Fibroblast of lung (primary cell): ENCODE measurements at regions not wholly inside any gene's neighbourhood (a gene's known extent, or its start where the extent isn't known, plus 50 kb on each side); places are given as distances from the start of the nearest gene placed in this dataset.

Experiments
- DNase-seq, 2 donors: peaks; one replicate each; pipeline versions ENCODE4 v3.0.0 to v3.0.0-alpha.2; 2010; ENCODE audit warnings: low read depth in 2 of 2
- H2AFZ ChIP-seq: 2 replicates; pipeline ENCODE4 v1.5.1; 2012; ENCODE audit warnings: low read length, control low read depth, inconsistent platforms
- H3K27ac ChIP-seq: 2 replicates; pipeline ENCODE4 v1.5.1; 2011; ENCODE audit warnings: low read length, control low read depth; ENCODE audit not compliant: insufficient read depth
- H3K27me3 ChIP-seq: 2 replicates; pipeline ENCODE4 v1.5.1; 2011; ENCODE audit warnings: mild to moderate bottlenecking, low read length; ENCODE audit not compliant: control insufficient read depth, insufficient read depth
- H3K36me3 ChIP-seq: 2 replicates; pipeline ENCODE4 v1.5.1; 2011; ENCODE audit warnings: low read length; ENCODE audit not compliant: control insufficient read depth, insufficient read depth
- H3K4me1 ChIP-seq: 2 replicates; pipeline ENCODE4 v1.5.1; 2011; ENCODE audit warnings: low read length; ENCODE audit not compliant: control insufficient read depth, insufficient read depth; ENCODE audit errors: extremely low read depth
- H3K4me2 ChIP-seq: 2 replicates; pipeline ENCODE4 v1.5.1; 2011; ENCODE audit warnings: low read length, control low read depth; ENCODE audit not compliant: insufficient read depth; ENCODE audit errors: extremely low read depth
- H3K4me3 ChIP-seq, 4 experiments: fragments of 200-600 bp in 1 of 4; sonication (generic) in 1 of 4; replicated peaks in 1 of 4; 2 replicates each; pipeline ENCODE4 v1.5.1; 2011 to 2016; ENCODE audit warnings: low read length in 4 of 4, low read depth in 3 of 4, mild to moderate bottlenecking in 3 of 4, control low read depth in 2 of 4, inconsistent platforms in 1 of 4, mixed read lengths in 1 of 4; ENCODE audit not compliant: insufficient read depth in 1 of 4; ENCODE audit errors: control extremely low read depth in 1 of 4
- H3K79me2 ChIP-seq: 2 replicates; pipeline ENCODE4 v1.5.1; 2012; ENCODE audit warnings: mild to moderate bottlenecking, low read length, inconsistent platforms; ENCODE audit not compliant: control insufficient read depth, insufficient read depth
- H3K9ac ChIP-seq: 2 replicates; pipeline ENCODE4 v1.5.1; 2011; ENCODE audit warnings: mild to moderate bottlenecking, low read length, control low read depth; ENCODE audit not compliant: insufficient read depth
- H3K9me3 ChIP-seq: 2 replicates; pipeline ENCODE4 v1.5.1; 2012; ENCODE audit warnings: low read depth, low read length; ENCODE audit not compliant: control insufficient read depth, insufficient read depth
- H4K20me1 ChIP-seq: 2 replicates; pipeline ENCODE4 v1.5.1; 2011; ENCODE audit warnings: low read length; ENCODE audit not compliant: control insufficient read depth, insufficient read depth; ENCODE audit errors: extremely low read depth
- CTCF ChIP-seq, 2 donors: IDR thresholded peaks in 1 of 2; conservative IDR thresholded peaks in 1 of 2; 1 replicate in 1 of 2; 2 replicates in 1 of 2; pipeline ENCODE4 v1.5.1; 2011 to 2012; ENCODE audit warnings: low read length in 2 of 2, control low read depth in 1 of 2, inconsistent platforms in 1 of 2, low read depth in 1 of 2, mild to moderate bottlenecking in 1 of 2
- EZH2 ChIP-seq: IDR thresholded peaks from 2 replicates; pipeline ENCODE4 v1.5.1; 2012; ENCODE audit warnings: low read length, control low read depth, mild to moderate bottlenecking; ENCODE audit errors: missing control alignments

- no peak for DNase-seq
- no peak overlapping the region for H3K4me2 ChIP-seq
- H3K9ac ChIP-seq, result no peak overlapping the region
- no peaks in the 10 kb centered on the region for H3K79me2 ChIP-seq
- H3K36me3 ChIP-seq, result no peaks in the 10 kb centered on the region
- no peaks in the 10 kb centered on the region for H3K27me3 ChIP-seq
- no peak overlapping the region for H3K27ac ChIP-seq
- H2AFZ ChIP-seq, result no peak overlapping the region
- no peaks in the 10 kb centered on the region for H4K20me1 ChIP-seq
- H3K9me3 ChIP-seq, result no peaks in the 10 kb centered on the region
- H3K4me1 ChIP-seq, result no peaks in the 10 kb centered on the region
- TF ChIP-seq CTCF (conservative IDR thresholded peaks at IDR 0.05 in 1 of 2, IDR thresholded peaks at IDR 0.05 in 1 of 2; ENCODE audit: low read depth in 1 of 2, low read length in 2 of 2), result no peak
- no peak for TF ChIP-seq EZH2
- H3K4me3 ChIP-seq, result no peak overlapping the region
Measured at GRCh38 chr5:173830421-173830820, 57.7 kb upstream of the CPEB4 start.

- Histone ChIP-seq H3K4me1 (no peaks in the 10 kb centered on the region), H3K9ac (no peak overlapping the region), H2AFZ (no peak overlapping the region), H3K4me3 (no peak overlapping the region), H3K36me3 (no peaks in the 10 kb centered on the region), H3K79me2 (no peaks in the 10 kb centered on the region), H3K4me2 (no peak overlapping the region), H3K9me3 (no peaks in the 10 kb centered on the region), H3K27me3 (no peaks in the 10 kb centered on the region), H3K27ac (no peak overlapping the region), H4K20me1 (no peaks in the 10 kb centered on the region)
- TF ChIP-seq EZH2, result no peak
- TF ChIP-seq CTCF (conservative IDR thresholded peaks at IDR 0.05 in 1 of 2, IDR thresholded peaks at IDR 0.05 in 1 of 2; ENCODE audit: low read depth in 1 of 2, low read length in 2 of 2), result no peak
- no peak for DNase-seq
Measured at GRCh38 chr5:173831196-173831914, 56.8 kb upstream of the CPEB4 start.

GRCh38 chr5:173832386-173832785 lies 55.8 kb upstream of the CPEB4 start:
- no peak overlapping the region for H3K9ac ChIP-seq
- no peak overlapping the region for H3K27ac ChIP-seq
- H3K9me3 ChIP-seq, result no peaks in the 10 kb centered on the region
- H3K79me2 ChIP-seq, result no peaks in the 10 kb centered on the region
- no peak overlapping the region for H3K4me3 ChIP-seq
- no peak overlapping the region for H2AFZ ChIP-seq
- H4K20me1 ChIP-seq, result no peaks in the 10 kb centered on the region
- no peaks in the 10 kb centered on the region for H3K4me1 ChIP-seq
- H3K27me3 ChIP-seq, result no peaks in the 10 kb centered on the region
- no peak for DNase-seq
- H3K4me2 ChIP-seq, result no peak overlapping the region
- no peaks in the 10 kb centered on the region for H3K36me3 ChIP-seq
- TF ChIP-seq EZH2 (no peak), CTCF (conservative IDR thresholded peaks at IDR 0.05 in 1 of 2, IDR thresholded peaks at IDR 0.05 in 1 of 2; ENCODE audit: low read depth in 1 of 2, low read length in 2 of 2) (no peak)
